SK-N-SH (cell line): ENCODE measurements at regions not wholly inside any gene's neighbourhood (a gene's known extent, or its start where the extent isn't known, plus 50 kb on each side); places are given as distances from the start of the nearest gene placed in this dataset.

Experiments
- CTCF ChIA-PET: fragments of 300-600, 350-600 bp; formaldehyde crosslinking; extraction: SDS; loops from one replicate; lab custom pipeline; 2021; lab: Yijun Ruan, JAX
- POLR2A ChIA-PET: fragments of 350-600 bp; sonication (Branson Sonifier 250); formaldehyde crosslinking; extraction: SDS; loops from one replicate; lab custom pipeline; 2020; ENCODE audit warnings: antibody characterized with exemption, inconsistent platforms; lab: Yijun Ruan, JAX
- DNase-seq: peaks from one replicate; pipeline ENCODE4 v3.0.0; 2012
- H2AFZ ChIP-seq: fragments of 200-600 bp; sonication (generic); 2 replicates; pipeline ENCODE4 v1.8.1; 2016; ENCODE audit warnings: antibody characterized with exemption, mild to moderate bottlenecking, low read depth
- H3F3A ChIP-seq: fragments of 200-600 bp; sonication (generic); replicated peaks from 2 replicates; pipeline ENCODE3; 2016; ENCODE audit warnings: antibody characterized with exemption, mild to moderate bottlenecking; ENCODE audit not compliant: insufficient read depth
- H3K27ac ChIP-seq, 2 experiments: fragments of 200-500 bp in 1 of 2; fragments of 200-600 bp in 1 of 2; sonication (Bioruptor generic) in 1 of 2; sonication (generic), shearing (Covaris generic) in 1 of 2; 2 replicates each; pipeline versions ENCODE4 v1.5.1 to v1.6.1; 2014 to 2016; ENCODE audit warnings: low read depth in 2 of 2, inconsistent platforms in 1 of 2, low read length in 1 of 2, mild to moderate bottlenecking in 1 of 2, mixed read lengths in 1 of 2
- H3K27me3 ChIP-seq: fragments of 200-600 bp; sonication (generic), shearing (Covaris generic); 2 replicates; pipeline ENCODE4 v1.6.1; 2016; ENCODE audit warnings: mixed run types; ENCODE audit not compliant: insufficient read depth
- H3K36me3 ChIP-seq, 2 experiments: fragments of 200-500 bp in 1 of 2; fragments of 200-600 bp in 1 of 2; sonication (Bioruptor generic) in 1 of 2; sonication (generic) in 1 of 2; replicated peaks in 1 of 2; 2 replicates each; pipeline versions ENCODE3 to v1.5.1; 2014 to 2016; ENCODE audit warnings: low read length in 1 of 2, mild to moderate bottlenecking in 1 of 2; ENCODE audit not compliant: insufficient read depth in 2 of 2, control insufficient read depth in 1 of 2
- H3K4me1 ChIP-seq, 2 experiments: fragments of 200-500 bp in 1 of 2; fragments of 200-600 bp in 1 of 2; sonication (Bioruptor generic) in 1 of 2; sonication (generic), shearing (Covaris generic) in 1 of 2; 2 replicates each; pipeline versions ENCODE4 v1.5.1 to v1.6.1; 2014 to 2016; ENCODE audit warnings: low read depth in 1 of 2, low read length in 1 of 2, mixed run types in 1 of 2; ENCODE audit not compliant: insufficient read depth in 2 of 2, control insufficient read depth in 1 of 2
- H3K4me2 ChIP-seq: fragments of 200-600 bp; sonication (generic), shearing (Covaris generic); 2 replicates; pipeline ENCODE4 v1.6.1; 2017; ENCODE audit warnings: mixed run types
- H3K4me3 ChIP-seq, 2 experiments: fragments of 200-500 bp in 1 of 2; fragments of 200-600 bp in 1 of 2; sonication (Bioruptor generic) in 1 of 2; sonication (generic), shearing (Covaris generic) in 1 of 2; 2 replicates each; pipeline versions ENCODE4 v1.5.1 to v1.8.1; 2014 to 2016; ENCODE audit warnings: low read depth in 2 of 2, inconsistent platforms in 1 of 2, low read length in 1 of 2, mild to moderate bottlenecking in 1 of 2, mixed read lengths in 1 of 2, moderate library complexity in 1 of 2
- H3K79me2 ChIP-seq: fragments of 200-600 bp; sonication (generic); 2 replicates; pipeline ENCODE4 v1.8.1; 2017; ENCODE audit warnings: mild to moderate bottlenecking; ENCODE audit not compliant: insufficient read depth
- H3K9ac ChIP-seq: fragments of 200-600 bp; sonication (generic); 2 replicates; pipeline ENCODE4 v1.6.1; 2017; ENCODE audit warnings: mixed run types
- H3K9me2 ChIP-seq: fragments of 200-600 bp; sonication (generic); 2 replicates; pipeline ENCODE4 v1.6.1; 2017; ENCODE audit warnings: mixed run types
- H3K9me3 ChIP-seq: fragments of 200-600 bp; sonication (generic); 2 replicates; pipeline ENCODE4 v1.6.1; 2017; ENCODE audit warnings: mixed run types, mild to moderate bottlenecking, moderate library complexity
- H4K20me1 ChIP-seq: fragments of 200-600 bp; sonication (generic); 2 replicates; pipeline ENCODE4 v1.6.1; 2017; ENCODE audit warnings: mild to moderate bottlenecking, mixed run types; ENCODE audit not compliant: insufficient read depth
- CHD2 ChIP-seq: fragments of 150-350 bp; IDR thresholded peaks from 2 replicates; pipeline ENCODE4 v1.6.1; 2018; ENCODE audit warnings: low read length; ENCODE audit not compliant: partially characterized antibody
- EZH2phosphoT487 ChIP-seq: fragments of 200-600 bp; sonication (generic); IDR thresholded peaks from 2 replicates; pipeline ENCODE4 v1.6.1; 2017; ENCODE audit warnings: low read depth, mixed run types, mild to moderate bottlenecking, antibody characterized with exemption, moderate library complexity, borderline replicate concordance
- FOSL2 ChIP-seq: IDR thresholded peaks from 2 replicates; pipeline ENCODE4 v1.4.0; 2012; ENCODE audit warnings: low read depth, mild to moderate bottlenecking, moderate library complexity, borderline replicate concordance
- FOXJ3 ChIP-seq: sonication (generic); formaldehyde crosslinking; IDR thresholded peaks from 2 replicates; pipeline ENCODE4 v1.5.1; 2020; ENCODE audit warnings: mild to moderate bottlenecking, missing genetic modification reagents
- GATA2 ChIP-seq: sonication (generic); formaldehyde crosslinking; IDR thresholded peaks from 2 replicates; pipeline ENCODE4 v1.5.0; 2020; ENCODE audit warnings: mild to moderate bottlenecking, missing genetic modification reagents
- JUND ChIP-seq: IDR thresholded peaks from 2 replicates; pipeline ENCODE4 v1.4.0; 2012
- MEF2A ChIP-seq: IDR thresholded peaks from 2 replicates; pipeline ENCODE4 v1.4.0; 2012; ENCODE audit warnings: low read depth, borderline replicate concordance
- MXI1 ChIP-seq: IDR thresholded peaks from 2 replicates; pipeline ENCODE4 v1.6.1; 2012; ENCODE audit warnings: mild to moderate bottlenecking, low read depth, low read length, improper control_type of control experiment
- NFIC ChIP-seq: IDR thresholded peaks from 2 replicates; pipeline ENCODE4 v1.4.0; 2012; ENCODE audit warnings: borderline replicate concordance
- NRF1 ChIP-seq: IDR thresholded peaks from 2 replicates; pipeline ENCODE4 v1.6.1; 2012; ENCODE audit warnings: low read depth, mild to moderate bottlenecking, low read length
- POLR2AphosphoS5 ChIP-seq: IDR thresholded peaks from 2 replicates; pipeline ENCODE4 v1.6.1; 2012; ENCODE audit warnings: low read depth, low read length
- SIN3A ChIP-seq: IDR thresholded peaks from 2 replicates; pipeline ENCODE4 v1.6.1; 2012; ENCODE audit warnings: low read depth, mild to moderate bottlenecking, low read length, moderate library complexity, borderline replicate concordance
- SMC3 ChIP-seq: IDR thresholded peaks from 2 replicates; pipeline ENCODE4 v1.6.1; 2012; ENCODE audit warnings: low read depth, low read length, improper control_type of control experiment
- TEAD4 ChIP-seq: IDR thresholded peaks from 2 replicates; pipeline ENCODE4 v1.4.0; 2012; ENCODE audit warnings: mild to moderate bottlenecking, borderline replicate concordance; ENCODE audit not compliant: insufficient read depth
- YY1 ChIP-seq: IDR thresholded peaks from 2 replicates; pipeline ENCODE4 v1.4.0; 2012; ENCODE audit warnings: low read depth, mild to moderate bottlenecking
- WGBS: methylation state at CpG from one replicate; pipeline ENCODE4 v1.1.6; 2017; ENCODE audit warnings: low lambda C conversion rate; 5-methylcytosine and 5-hydroxymethylcytosine counted together
- TF ChIP-seq, protein P1 (sequence below): fragments of 150-350 bp; IDR thresholded peaks from 2 replicates; pipeline ENCODE4 v1.6.1; 2016; ENCODE audit warnings: mild to moderate bottlenecking, low read depth, low read length
- TF ChIP-seq, protein P2 (sequence below): IDR thresholded peaks from 2 replicates; pipeline ENCODE4 v1.4.0; 2012; ENCODE audit warnings: low read depth, borderline replicate concordance
- TF ChIP-seq, protein P3 (sequence below): IDR thresholded peaks from 2 replicates; pipeline ENCODE4 v1.4.0; 2012; ENCODE audit warnings: low read depth
- TF ChIP-seq, protein P4 (sequence below): IDR thresholded peaks from 2 replicates; pipeline ENCODE4 v1.6.1; 2012; ENCODE audit warnings: mild to moderate bottlenecking, low read depth, low read length, moderate library complexity

DNA sequence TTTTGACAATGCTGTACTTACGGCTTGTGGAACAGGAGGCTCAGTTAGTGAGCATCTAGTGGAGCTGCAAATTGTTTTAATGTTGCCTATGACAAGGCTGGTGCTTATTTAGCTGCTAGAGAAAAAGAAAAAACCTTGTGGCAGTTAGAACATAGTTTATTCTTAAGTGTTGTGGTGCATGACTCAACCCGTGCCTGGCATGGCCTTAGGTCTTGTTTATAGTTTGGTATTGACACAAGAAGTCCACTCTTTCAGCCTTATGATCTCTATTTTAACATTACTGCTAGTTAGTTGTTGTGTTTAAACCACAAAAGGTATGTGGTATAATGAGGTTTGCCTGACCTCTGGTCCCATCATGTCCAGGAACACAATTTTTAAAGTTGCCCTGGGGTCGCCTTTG is 744.6 kb downstream of the FAM181B start:
- no peaks in the 10 kb centered on the region for H3K79me2 ChIP-seq
- no peak for DNase-seq
- H3K4me3 ChIP-seq: no peak overlapping the region
- 11% methylated on average over 3 of the region's 3 CpGs for WGBS
- no peaks in the 10 kb centered on the region for H3K9me3 ChIP-seq
- H4K20me1 ChIP-seq: no peaks in the 10 kb centered on the region
- no peak overlapping the region for H3K9ac ChIP-seq
- H3K4me2 ChIP-seq: no peak overlapping the region
- POLR2A ChIA-PET: no interaction called here
- H3K9me2 ChIP-seq: no peaks in the 10 kb centered on the region
- H2AFZ ChIP-seq: no peak overlapping the region
- H3K36me3 ChIP-seq: no peaks in the 10 kb centered on the region
- no peak for TF ChIP-seq NRF1
- TF ChIP-seq, protein P1, sequence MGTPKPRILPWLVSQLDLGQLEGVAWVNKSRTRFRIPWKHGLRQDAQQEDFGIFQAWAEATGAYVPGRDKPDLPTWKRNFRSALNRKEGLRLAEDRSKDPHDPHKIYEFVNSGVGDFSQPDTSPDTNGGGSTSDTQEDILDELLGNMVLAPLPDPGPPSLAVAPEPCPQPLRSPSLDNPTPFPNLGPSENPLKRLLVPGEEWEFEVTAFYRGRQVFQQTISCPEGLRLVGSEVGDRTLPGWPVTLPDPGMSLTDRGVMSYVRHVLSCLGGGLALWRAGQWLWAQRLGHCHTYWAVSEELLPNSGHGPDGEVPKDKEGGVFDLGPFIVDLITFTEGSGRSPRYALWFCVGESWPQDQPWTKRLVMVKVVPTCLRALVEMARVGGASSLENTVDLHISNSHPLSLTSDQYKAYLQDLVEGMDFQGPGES: no peak
- TF ChIP-seq CHD2: no peak
- no peak for TF ChIP-seq EZH2phosphoT487
- TF ChIP-seq, all 33 proteins: peak for 0
- no peak overlapping the region for H3K27ac ChIP-seq
- no peaks in the 10 kb centered on the region for H3K27me3 ChIP-seq
- H3K4me1 ChIP-seq: no peaks in the 10 kb centered on the region
- H3F3A ChIP-seq: no peaks in the 10 kb centered on the region
- CTCF ChIA-PET: interaction anchor here (1.1 kb wide), 1 partner anchor 249 kb away, joined by 3 read pairs; no protein-coding TSS in a partner anchor

DNA sequence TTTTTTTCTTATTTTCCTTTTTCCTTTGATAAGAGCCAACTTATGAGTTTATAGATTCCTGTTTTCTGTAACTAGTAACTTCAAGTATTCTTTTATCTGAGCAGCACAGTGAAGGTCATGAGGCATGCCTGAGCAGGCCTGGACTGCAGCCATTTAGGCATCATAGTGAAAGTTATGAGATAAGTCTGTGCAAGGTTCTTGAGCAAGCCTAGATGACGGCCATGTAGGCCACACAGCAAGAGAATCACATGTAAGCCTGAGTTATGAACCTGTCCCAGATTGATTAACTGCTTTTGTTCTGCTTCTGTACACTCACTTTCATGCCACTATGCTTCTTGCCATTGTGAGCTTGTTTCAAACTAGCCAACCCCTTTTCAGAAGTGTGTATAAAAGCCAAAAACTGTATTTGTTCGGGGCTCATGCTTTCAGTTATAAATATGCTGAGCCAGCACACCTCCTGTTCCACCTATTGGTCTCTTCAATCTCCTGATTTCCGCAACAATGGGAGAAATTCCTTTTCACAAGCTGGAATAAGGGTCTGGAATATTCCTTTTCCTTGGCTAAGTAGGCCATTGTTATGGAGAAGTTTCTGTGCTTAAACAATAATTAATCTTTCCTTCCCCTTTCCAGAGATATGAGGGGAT is 745.7 kb downstream of the FAM181B start:
- no peaks in the 10 kb centered on the region for H3K27me3 ChIP-seq
- H3K4me1 ChIP-seq: no peaks in the 10 kb centered on the region
- no peaks in the 10 kb centered on the region for H3K79me2 ChIP-seq
- ChIA-PET CTCF (interaction anchor here (1.1 kb wide), 1 partner anchor 250 kb away, joined by 3 read pairs; no protein-coding TSS in a partner anchor), POLR2A (no interaction called here)
- no peaks in the 10 kb centered on the region for H4K20me1 ChIP-seq
- H3K9me3 ChIP-seq: no peaks in the 10 kb centered on the region
- H3K9me2 ChIP-seq: no peaks in the 10 kb centered on the region
- no peak overlapping the region for H3K4me3 ChIP-seq
- 10% methylated on average over 3 of the region's 3 CpGs for whole genome bisulfite sequencing
- H3K4me2 ChIP-seq: no peak overlapping the region
- H3K36me3 ChIP-seq: no peaks in the 10 kb centered on the region
- DNase-seq: no peak
- no peak overlapping the region for H3K9ac ChIP-seq
- TF ChIP-seq TEAD4 (no peak), JUND (no peak), GATA2 (CRISPR knock-in tag) (no peak), NFIC (no peak), FOXJ3 (CRISPR knock-in tag) (no peak), CHD2 (no peak), SMC3 (no peak), MEF2A (no peak), YY1 (no peak), MXI1 (no peak), POLR2AphosphoS5 (no peak), SIN3A (no peak), FOSL2 (no peak)
- TF ChIP-seq, protein P2, sequence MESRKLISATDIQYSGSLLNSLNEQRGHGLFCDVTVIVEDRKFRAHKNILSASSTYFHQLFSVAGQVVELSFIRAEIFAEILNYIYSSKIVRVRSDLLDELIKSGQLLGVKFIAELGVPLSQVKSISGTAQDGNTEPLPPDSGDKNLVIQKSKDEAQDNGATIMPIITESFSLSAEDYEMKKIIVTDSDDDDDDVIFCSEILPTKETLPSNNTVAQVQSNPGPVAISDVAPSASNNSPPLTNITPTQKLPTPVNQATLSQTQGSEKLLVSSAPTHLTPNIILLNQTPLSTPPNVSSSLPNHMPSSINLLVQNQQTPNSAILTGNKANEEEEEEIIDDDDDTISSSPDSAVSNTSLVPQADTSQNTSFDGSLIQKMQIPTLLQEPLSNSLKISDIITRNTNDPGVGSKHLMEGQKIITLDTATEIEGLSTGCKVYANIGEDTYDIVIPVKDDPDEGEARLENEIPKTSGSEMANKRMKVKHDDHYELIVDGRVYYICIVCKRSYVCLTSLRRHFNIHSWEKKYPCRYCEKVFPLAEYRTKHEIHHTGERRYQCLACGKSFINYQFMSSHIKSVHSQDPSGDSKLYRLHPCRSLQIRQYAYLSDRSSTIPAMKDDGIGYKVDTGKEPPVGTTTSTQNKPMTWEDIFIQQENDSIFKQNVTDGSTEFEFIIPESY: no peak
- TF ChIP-seq, protein P3, sequence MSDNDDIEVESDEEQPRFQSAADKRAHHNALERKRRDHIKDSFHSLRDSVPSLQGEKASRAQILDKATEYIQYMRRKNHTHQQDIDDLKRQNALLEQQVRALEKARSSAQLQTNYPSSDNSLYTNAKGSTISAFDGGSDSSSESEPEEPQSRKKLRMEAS: no peak
- TF ChIP-seq, protein P4, sequence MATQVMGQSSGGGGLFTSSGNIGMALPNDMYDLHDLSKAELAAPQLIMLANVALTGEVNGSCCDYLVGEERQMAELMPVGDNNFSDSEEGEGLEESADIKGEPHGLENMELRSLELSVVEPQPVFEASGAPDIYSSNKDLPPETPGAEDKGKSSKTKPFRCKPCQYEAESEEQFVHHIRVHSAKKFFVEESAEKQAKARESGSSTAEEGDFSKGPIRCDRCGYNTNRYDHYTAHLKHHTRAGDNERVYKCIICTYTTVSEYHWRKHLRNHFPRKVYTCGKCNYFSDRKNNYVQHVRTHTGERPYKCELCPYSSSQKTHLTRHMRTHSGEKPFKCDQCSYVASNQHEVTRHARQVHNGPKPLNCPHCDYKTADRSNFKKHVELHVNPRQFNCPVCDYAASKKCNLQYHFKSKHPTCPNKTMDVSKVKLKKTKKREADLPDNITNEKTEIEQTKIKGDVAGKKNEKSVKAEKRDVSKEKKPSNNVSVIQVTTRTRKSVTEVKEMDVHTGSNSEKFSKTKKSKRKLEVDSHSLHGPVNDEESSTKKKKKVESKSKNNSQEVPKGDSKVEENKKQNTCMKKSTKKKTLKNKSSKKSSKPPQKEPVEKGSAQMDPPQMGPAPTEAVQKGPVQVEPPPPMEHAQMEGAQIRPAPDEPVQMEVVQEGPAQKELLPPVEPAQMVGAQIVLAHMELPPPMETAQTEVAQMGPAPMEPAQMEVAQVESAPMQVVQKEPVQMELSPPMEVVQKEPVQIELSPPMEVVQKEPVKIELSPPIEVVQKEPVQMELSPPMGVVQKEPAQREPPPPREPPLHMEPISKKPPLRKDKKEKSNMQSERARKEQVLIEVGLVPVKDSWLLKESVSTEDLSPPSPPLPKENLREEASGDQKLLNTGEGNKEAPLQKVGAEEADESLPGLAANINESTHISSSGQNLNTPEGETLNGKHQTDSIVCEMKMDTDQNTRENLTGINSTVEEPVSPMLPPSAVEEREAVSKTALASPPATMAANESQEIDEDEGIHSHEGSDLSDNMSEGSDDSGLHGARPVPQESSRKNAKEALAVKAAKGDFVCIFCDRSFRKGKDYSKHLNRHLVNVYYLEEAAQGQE: no peak
- H3K27ac ChIP-seq: no peak overlapping the region
- no peaks in the 10 kb centered on the region for H3F3A ChIP-seq
- no peak overlapping the region for H2AFZ ChIP-seq
